ENCODE measurements at regions not wholly inside any gene's neighbourhood (a gene's known extent, or its start where the extent isn't known, plus 50 kb on each side); places are given as distances from the start of the nearest gene placed in this dataset.

GRCh38 chr3:59442046-59442445, 392.2 kb upstream of the CFAP20DC start:
- no peaks in the 10 kb centered on the region for H3K79me2 ChIP-seq (replicated peaks; ENCODE audit: insufficient read depth)
- DNase-seq (ENCODE audit: low spot score) = peak; percentile 19
- H4K20me1 ChIP-seq (replicated peaks; ENCODE audit: insufficient read depth) = no peaks in the 10 kb centered on the region; the same call in 1 of the 2 replicates
- no peaks in the 10 kb centered on the region for H3K9me2 ChIP-seq (ENCODE audit: insufficient read depth)
- H3K4me3 ChIP-seq = no peak overlapping the region
- no peaks in the 10 kb centered on the region for H3F3A ChIP-seq (replicated peaks; ENCODE audit: low read depth)
- H3K27me3 ChIP-seq (ENCODE audit: insufficient read depth) = peaks cover 90% of the 10 kb centered on the region
- H2AFZ ChIP-seq = no peak overlapping the region
- H3K9me3 Mint-ChIP-seq = no peaks in the 10 kb centered on the region
- peak; percentile 61 for ATAC-seq
- H3K27ac ChIP-seq (ENCODE audit: low read depth) = no peak overlapping the region
- no peak overlapping the region for H3K4me2 ChIP-seq
- no peaks in the 10 kb centered on the region for H3K36me3 ChIP-seq (ENCODE audit: insufficient read depth)
- H3K27me3 Mint-ChIP-seq (ENCODE audit: insufficient read depth, low read depth, poor library complexity) = peaks cover 63% of the 10 kb centered on the region
- H3K36me3 Mint-ChIP-seq (ENCODE audit: low read depth) = no peaks in the 10 kb centered on the region
- no peak for TF ChIP-seq JUNB (IDR thresholded peaks at IDR 0.05; ENCODE audit: unreplicated experiment)
- TF ChIP-seq NANOG (IDR thresholded peaks at IDR 0.05; ENCODE audit: borderline replicate concordance) = no peak
- TF ChIP-seq ZNF331 (CRISPR knock-in tag; IDR thresholded peaks at IDR 0.05; ENCODE audit: low read depth) = no peak
- TF ChIP-seq, protein P1, sequence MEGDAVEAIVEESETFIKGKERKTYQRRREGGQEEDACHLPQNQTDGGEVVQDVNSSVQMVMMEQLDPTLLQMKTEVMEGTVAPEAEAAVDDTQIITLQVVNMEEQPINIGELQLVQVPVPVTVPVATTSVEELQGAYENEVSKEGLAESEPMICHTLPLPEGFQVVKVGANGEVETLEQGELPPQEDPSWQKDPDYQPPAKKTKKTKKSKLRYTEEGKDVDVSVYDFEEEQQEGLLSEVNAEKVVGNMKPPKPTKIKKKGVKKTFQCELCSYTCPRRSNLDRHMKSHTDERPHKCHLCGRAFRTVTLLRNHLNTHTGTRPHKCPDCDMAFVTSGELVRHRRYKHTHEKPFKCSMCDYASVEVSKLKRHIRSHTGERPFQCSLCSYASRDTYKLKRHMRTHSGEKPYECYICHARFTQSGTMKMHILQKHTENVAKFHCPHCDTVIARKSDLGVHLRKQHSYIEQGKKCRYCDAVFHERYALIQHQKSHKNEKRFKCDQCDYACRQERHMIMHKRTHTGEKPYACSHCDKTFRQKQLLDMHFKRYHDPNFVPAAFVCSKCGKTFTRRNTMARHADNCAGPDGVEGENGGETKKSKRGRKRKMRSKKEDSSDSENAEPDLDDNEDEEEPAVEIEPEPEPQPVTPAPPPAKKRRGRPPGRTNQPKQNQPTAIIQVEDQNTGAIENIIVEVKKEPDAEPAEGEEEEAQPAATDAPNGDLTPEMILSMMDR (conservative IDR thresholded peaks at IDR 0.05; ENCODE audit: low read depth in 2 of 2) = no peak
- TF ChIP-seq EZH2phosphoT487 (IDR thresholded peaks at IDR 0.05; ENCODE audit: unreplicated experiment) = no peak
- TF ChIP-seq CREB1 (CRISPR knock-in tag; IDR thresholded peaks at IDR 0.05; ENCODE audit: low read depth) = no peak
- no peak overlapping the region for H3K4me3 Mint-ChIP-seq
- no peaks in the 10 kb centered on the region; the same call in 1 of the 2 replicates for H3K4me1 ChIP-seq (ENCODE audit: insufficient read depth)
- peaks cover 2% of the 10 kb centered on the region; the same call in 2 of the 3 replicates for H3K4me1 Mint-ChIP-seq
- H3K27ac Mint-ChIP-seq = no peak overlapping the region

DNA sequence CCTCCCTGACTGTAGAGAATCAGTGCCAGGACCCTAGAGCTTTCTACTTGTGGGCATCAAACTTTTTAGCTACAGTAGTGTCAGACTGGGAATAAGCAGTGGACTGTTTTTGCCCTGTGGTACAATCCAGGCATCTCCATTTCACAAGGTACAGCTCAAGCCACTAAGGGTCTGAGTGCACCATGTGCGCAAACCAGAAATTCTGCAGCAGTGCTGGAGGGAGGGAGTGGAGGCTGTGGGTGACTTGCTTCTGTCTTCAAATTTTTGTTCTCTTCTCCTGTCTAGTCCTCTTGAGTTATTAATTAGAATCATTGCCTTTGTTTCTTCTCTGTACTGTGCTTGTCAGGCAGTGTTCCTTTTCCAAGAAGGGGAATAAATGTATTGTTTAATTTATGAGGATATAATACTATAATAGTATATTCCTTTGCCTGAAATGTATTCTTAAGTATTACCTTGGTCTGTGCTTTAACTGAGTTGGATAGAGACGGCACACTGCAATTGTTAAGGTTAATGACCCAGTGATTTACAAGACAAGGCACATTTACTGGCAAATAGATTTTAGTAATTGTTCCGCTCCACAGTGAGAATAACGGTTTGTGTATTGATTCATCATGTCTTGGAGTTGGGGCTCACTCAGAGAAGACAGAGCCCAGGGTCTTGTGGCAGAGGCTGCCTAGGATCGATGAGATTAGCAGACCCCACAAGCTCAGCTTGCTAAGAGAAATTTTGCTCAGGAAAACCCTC, 390.6 kb upstream of the CFAP20DC start:
- DNase-seq (ENCODE audit: low spot score) (peak; percentile 8), ATAC-seq (peak; percentile 49)
- Mint-ChIP-seq H3K27me3 (ENCODE audit: insufficient read depth, low read depth, poor library complexity) (peaks cover 70% of the 10 kb centered on the region), H3K4me1 (peaks cover 2% of the 10 kb centered on the region; the same call in 2 of the 3 replicates), H3K36me3 (ENCODE audit: low read depth) (no peaks in the 10 kb centered on the region), H3K27ac (no peak overlapping the region), H3K9me3 (no peaks in the 10 kb centered on the region), H3K4me3 (no peak overlapping the region)
- TF ChIP-seq POLR2AphosphoS5 (IDR thresholded peaks at IDR 0.05; ENCODE audit: low read depth) = peak; percentile 41; the same call in 1 of the 2 replicates
- no peak for TF ChIP-seq ETS1 (IDR thresholded peaks at IDR 0.05)
- no peak for TF ChIP-seq EZH2phosphoT487 (IDR thresholded peaks at IDR 0.05; ENCODE audit: unreplicated experiment)
- TF ChIP-seq NANOG (IDR thresholded peaks at IDR 0.05; ENCODE audit: borderline replicate concordance) = peak; percentile 25; the same call in 1 of the 2 replicates
- H2AFZ ChIP-seq = no peak overlapping the region
- H3K27me3 ChIP-seq (ENCODE audit: insufficient read depth) = peaks cover 96% of the 10 kb centered on the region
- H3K4me3 ChIP-seq = no peak overlapping the region
- H3K79me2 ChIP-seq (replicated peaks; ENCODE audit: insufficient read depth) = no peaks in the 10 kb centered on the region
- H3K27ac ChIP-seq (ENCODE audit: low read depth) = no peak overlapping the region
- no peaks in the 10 kb centered on the region for H3K9me2 ChIP-seq (ENCODE audit: insufficient read depth)
- H3K36me3 ChIP-seq (ENCODE audit: insufficient read depth) = no peaks in the 10 kb centered on the region
- H4K20me1 ChIP-seq (replicated peaks; ENCODE audit: insufficient read depth) = no peaks in the 10 kb centered on the region; the same call in 1 of the 2 replicates
- no peak overlapping the region for H3K4me2 ChIP-seq
- no peaks in the 10 kb centered on the region for H3F3A ChIP-seq (replicated peaks; ENCODE audit: low read depth)
- H3K4me1 ChIP-seq (ENCODE audit: insufficient read depth) = no peaks in the 10 kb centered on the region; the same call in 1 of the 2 replicates
